Neural progenitor cell (in vitro differentiated cells): ENCODE measurements at regions not wholly inside any gene's neighbourhood (a gene's known extent, or its start where the extent isn't known, plus 50 kb on each side); places are given as distances from the start of the nearest gene placed in this dataset.

Source experiments
- EZH2 ChIP-seq: fragments of 200-600 bp; sonication (generic); IDR thresholded peaks from 2 replicates; pipeline ENCODE4 v1.6.1; 2017; ENCODE audit warnings: antibody characterized with exemption, mild to moderate bottlenecking, moderate library complexity
- EZH2phosphoT487 ChIP-seq: fragments of 200-600 bp; sonication (generic); IDR thresholded peaks from 2 replicates; pipeline ENCODE4 v1.6.1; 2017; ENCODE audit warnings: antibody characterized with exemption
- TF ChIP-seq, protein P1 (sequence below): fragments of 200-600 bp; sonication (generic); IDR thresholded peaks from 2 replicates; pipeline ENCODE4 v1.5.1; 2017; ENCODE audit warnings: antibody characterized with exemption, mild to moderate bottlenecking

DNA sequence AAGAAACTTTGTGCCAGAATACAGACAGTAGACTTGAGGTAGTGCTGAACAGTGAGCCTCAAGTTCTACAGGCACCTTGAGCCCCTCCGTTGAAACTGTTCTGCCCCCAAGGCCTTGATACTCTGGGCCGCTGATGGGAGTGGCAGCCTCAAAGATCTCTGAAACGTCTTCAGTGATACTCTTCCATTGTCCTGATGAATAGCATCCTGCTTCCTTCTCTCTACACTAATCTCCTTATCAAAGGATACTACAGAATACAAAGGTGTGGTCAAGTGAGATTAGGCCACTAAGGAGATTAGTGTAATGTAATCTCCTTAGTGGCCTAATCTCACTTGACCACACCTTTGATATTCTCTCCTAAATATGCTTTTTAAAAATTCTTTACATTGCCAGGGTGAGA is 419.8 kb upstream of the SEL1L start:
- TF ChIP-seq, protein P1, sequence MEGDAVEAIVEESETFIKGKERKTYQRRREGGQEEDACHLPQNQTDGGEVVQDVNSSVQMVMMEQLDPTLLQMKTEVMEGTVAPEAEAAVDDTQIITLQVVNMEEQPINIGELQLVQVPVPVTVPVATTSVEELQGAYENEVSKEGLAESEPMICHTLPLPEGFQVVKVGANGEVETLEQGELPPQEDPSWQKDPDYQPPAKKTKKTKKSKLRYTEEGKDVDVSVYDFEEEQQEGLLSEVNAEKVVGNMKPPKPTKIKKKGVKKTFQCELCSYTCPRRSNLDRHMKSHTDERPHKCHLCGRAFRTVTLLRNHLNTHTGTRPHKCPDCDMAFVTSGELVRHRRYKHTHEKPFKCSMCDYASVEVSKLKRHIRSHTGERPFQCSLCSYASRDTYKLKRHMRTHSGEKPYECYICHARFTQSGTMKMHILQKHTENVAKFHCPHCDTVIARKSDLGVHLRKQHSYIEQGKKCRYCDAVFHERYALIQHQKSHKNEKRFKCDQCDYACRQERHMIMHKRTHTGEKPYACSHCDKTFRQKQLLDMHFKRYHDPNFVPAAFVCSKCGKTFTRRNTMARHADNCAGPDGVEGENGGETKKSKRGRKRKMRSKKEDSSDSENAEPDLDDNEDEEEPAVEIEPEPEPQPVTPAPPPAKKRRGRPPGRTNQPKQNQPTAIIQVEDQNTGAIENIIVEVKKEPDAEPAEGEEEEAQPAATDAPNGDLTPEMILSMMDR: no peak
- TF ChIP-seq EZH2 (no peak), EZH2phosphoT487 (peak; percentile 80)
